HepG2 (cell line): ENCODE measurements at regions not wholly inside any gene's neighbourhood (a gene's known extent, or its start where the extent isn't known, plus 50 kb on each side); places are given as distances from the start of the nearest gene placed in this dataset.

Experiments used
- ARID5B ChIP-seq: IDR thresholded peaks from 2 replicates; pipeline ENCODE4 v1.4.0; 2020; ENCODE audit warnings: mild to moderate bottlenecking, missing genetic modification reagents
- CBFB ChIP-seq: sonication (generic); formaldehyde crosslinking; IDR thresholded peaks from 2 replicates; pipeline ENCODE4 v1.4.0; 2020; ENCODE audit warnings: missing genetic modification reagents
- CCAR2 ChIP-seq: fragments of 200-400 bp; formaldehyde crosslinking; optimal IDR thresholded peaks from 2 replicates; pipeline ENCODE3; 2018; ENCODE audit warnings: low read depth, mild to moderate bottlenecking, low read length, moderate library complexity
- CEBPB ChIP-seq: IDR thresholded peaks from 2 replicates; pipeline ENCODE4 v1.6.1; 2011; ENCODE audit warnings: low read depth, low read length, improper control_type of control experiment, borderline replicate concordance
- CHD4 ChIP-seq: fragments of 200-600 bp; sonication (generic); IDR thresholded peaks from 2 replicates; pipeline ENCODE4 v1.7.0; 2017; ENCODE audit warnings: mild to moderate bottlenecking, low read length, borderline replicate concordance
- FOXC1 ChIP-seq: sonication (generic); formaldehyde crosslinking; IDR thresholded peaks from 2 replicates; pipeline ENCODE4 v1.8.0; 2022; ENCODE audit warnings: mild to moderate bottlenecking, missing genetic modification reagents, borderline replicate concordance
- GFI1 ChIP-seq: sonication (generic); formaldehyde crosslinking; IDR thresholded peaks from 2 replicates; pipeline ENCODE4 v1.5.0; 2020; ENCODE audit warnings: missing genetic modification reagents, mild to moderate bottlenecking, borderline replicate concordance
- GLMP ChIP-seq: sonication (generic); formaldehyde crosslinking; IDR thresholded peaks from 2 replicates; pipeline ENCODE4 v1.9.0; 2021; ENCODE audit warnings: missing genetic modification reagents, mild to moderate bottlenecking, borderline replicate concordance
- RFXAP ChIP-seq: sonication (generic); formaldehyde crosslinking; IDR thresholded peaks from 2 replicates; pipeline ENCODE4 v1.4.0; 2020; ENCODE audit warnings: missing genetic modification reagents, borderline replicate concordance
- SAP130 ChIP-seq: IDR thresholded peaks from 2 replicates; pipeline ENCODE4 v1.6.1; 2016; ENCODE audit warnings: low read depth
- SIX4 ChIP-seq: sonication (generic); formaldehyde crosslinking; IDR thresholded peaks from 2 replicates; pipeline ENCODE4 v1.4.0; 2020; ENCODE audit warnings: missing genetic modification reagents
- TCF7L2 ChIP-seq: IDR thresholded peaks from 2 replicates; pipeline ENCODE4 v1.6.1; 2011; ENCODE audit warnings: mild to moderate bottlenecking, low read depth, low read length, moderate library complexity
- TP53 ChIP-seq: sonication (generic); formaldehyde crosslinking; conservative IDR thresholded peaks from 2 replicates; pipeline ENCODE4 v1.4.0; 2020; ENCODE audit warnings: missing genetic modification reagents
- YEATS4 ChIP-seq: sonication (generic); formaldehyde crosslinking; IDR thresholded peaks from 2 replicates; pipeline ENCODE4 v1.4.0; 2020; ENCODE audit warnings: missing genetic modification reagents, borderline replicate concordance
- ZNF142 ChIP-seq: sonication (generic); formaldehyde crosslinking; IDR thresholded peaks from 2 replicates; pipeline ENCODE4 v1.4.0; 2020; ENCODE audit warnings: missing genetic modification reagents
- ZNF382 ChIP-seq: sonication (generic); formaldehyde crosslinking; IDR thresholded peaks from 2 replicates; pipeline ENCODE4 v1.5.0; 2020; ENCODE audit warnings: missing genetic modification reagents, mild to moderate bottlenecking, borderline replicate concordance
- ZNF550 ChIP-seq: sonication (generic); formaldehyde crosslinking; IDR thresholded peaks from 2 replicates; pipeline ENCODE4 v1.4.0; 2020; ENCODE audit warnings: mild to moderate bottlenecking, missing genetic modification reagents, borderline replicate concordance
- ZNF567 ChIP-seq: sonication (generic); formaldehyde crosslinking; IDR thresholded peaks from 2 replicates; pipeline ENCODE4 v1.8.1; 2023; ENCODE audit warnings: mild to moderate bottlenecking, missing genetic modification reagents, borderline replicate concordance
- ZNF740 ChIP-seq: sonication (generic); formaldehyde crosslinking; IDR thresholded peaks from 2 replicates; pipeline ENCODE4 v1.4.0; 2020; ENCODE audit warnings: missing genetic modification reagents
- ZSCAN9 ChIP-seq: IDR thresholded peaks from 2 replicates; pipeline ENCODE4 v1.6.1; 2016; ENCODE audit warnings: borderline replicate concordance

GRCh38 chr14:54102051-54102456, 145.4 kb upstream of the BMP4 start (continued):
- TF ChIP-seq GLMP (CRISPR knock-in tag) (no peak), SIX4 (CRISPR knock-in tag) (peak; percentile 73; the same call in 1 of the 2 replicates), ZNF740 (CRISPR knock-in tag) (no peak), CBFB (CRISPR knock-in tag) (peak; percentile 22; the same call in 1 of the 2 replicates), FOXC1 (CRISPR knock-in tag) (no peak), CHD4 (peak; percentile 37; the same call in 1 of the 2 replicates), ZNF550 (CRISPR knock-in tag) (no peak), ZNF142 (CRISPR knock-in tag) (peak; percentile 52; the same call in 1 of the 2 replicates), ZSCAN9 (CRISPR knock-in tag) (no peak), GFI1 (peak; percentile 81), CEBPB (peak; percentile 93), TP53 (CRISPR knock-in tag) (0 out of 2 replicates have a peak, but pooled peaks have one; percentile 53), TCF7L2 (peak; percentile 86), ARID5B (CRISPR knock-in tag) (peak; percentile 99), ZNF382 (CRISPR knock-in tag) (no peak), SAP130 (peak; percentile 59; the same call in 1 of the 2 replicates), RFXAP (0 out of 2 replicates have a peak, but pooled peaks have one; percentile 22), CCAR2 (no peak), YEATS4 (CRISPR knock-in tag) (peak; percentile 50; the same call in 1 of the 2 replicates), ZNF567 (no peak)
